ENCODE measurements at regions not wholly inside any gene's neighbourhood (a gene's known extent, or its start where the extent isn't known, plus 50 kb on each side); places are given as distances from the start of the nearest gene placed in this dataset.

GRCh38 chr20:20849161-20849560, 136.7 kb upstream of the RALGAPA2 start:
- no peak for ATAC-seq (ENCODE audit: poor library complexity)
- DNase-seq, result no peak
- intact Hi-C loops (cut with DNase I), result no loop called here

- intact Hi-C loops (cut with DNase I), result no loop called here
- DNase-seq (no peak), ATAC-seq (ENCODE audit: poor library complexity) (no peak)
Observed at GRCh38 chr20:20847814-20848213, 135.4 kb upstream of the RALGAPA2 start.

DNA sequence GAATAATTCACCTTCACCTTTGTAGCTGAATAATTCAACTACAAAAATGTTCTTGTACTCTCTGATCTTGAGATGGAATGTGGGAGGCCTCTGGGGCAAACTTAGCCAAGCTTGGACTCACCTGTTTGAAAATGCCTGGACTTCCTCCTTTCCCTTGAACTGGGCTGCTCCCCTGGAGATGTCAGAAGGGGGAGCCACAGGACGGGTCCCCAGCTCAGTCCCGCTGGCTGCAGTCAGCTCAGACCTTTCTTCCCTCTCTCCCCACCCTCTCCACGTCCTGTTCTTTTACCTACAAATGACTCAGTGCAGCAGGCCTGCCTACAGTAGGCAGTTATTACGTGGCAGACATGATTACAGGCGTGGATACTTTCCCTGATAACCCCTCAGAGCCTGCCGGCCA, 131.5 kb upstream of the RALGAPA2 start:
- no peak for ATAC-seq (ENCODE audit: poor library complexity)
- no peak for DNase-seq
- intact Hi-C loops (cut with DNase I), result no loop called here

- intact Hi-C loops (cut with DNase I), result loop anchor here (10.0 kb wide), 2 partner anchors 665 to 735 kb away; no protein-coding TSS in a partner anchor
- DNase-seq (no peak), ATAC-seq (ENCODE audit: poor library complexity) (no peak)
Observed at GRCh38 chr20:20839771-20840170, 127.3 kb upstream of the RALGAPA2 start.

DNA sequence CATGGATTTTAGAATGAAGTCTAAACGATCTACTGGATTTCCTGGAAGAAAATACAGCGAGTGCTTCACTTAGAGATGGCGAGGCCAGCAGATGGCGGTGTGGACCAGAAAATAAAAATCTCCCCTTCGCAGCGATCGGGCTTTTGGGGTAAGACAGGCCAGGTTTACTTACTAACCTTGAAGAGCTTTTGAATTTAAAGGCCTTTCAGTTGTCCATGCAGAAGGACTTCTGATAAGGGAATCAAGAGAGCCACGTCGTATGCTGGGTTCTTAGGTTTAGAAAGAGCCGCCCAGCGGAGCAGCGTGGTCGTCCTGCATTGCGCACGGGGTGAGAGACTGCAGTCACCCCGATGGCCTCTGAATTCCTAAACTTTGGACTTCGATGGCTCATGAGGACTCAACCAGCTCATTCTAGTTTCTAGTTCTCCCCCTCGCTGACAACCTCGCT, 125.2 kb upstream of the RALGAPA2 start:
- DNase-seq (peak; percentile 68), ATAC-seq (ENCODE audit: poor library complexity) (peak; percentile 80)
- intact Hi-C loops (cut with DNase I), result loop anchor here (10.0 kb wide), 2 partner anchors 667 to 737 kb away; no protein-coding TSS in a partner anchor

DNA sequence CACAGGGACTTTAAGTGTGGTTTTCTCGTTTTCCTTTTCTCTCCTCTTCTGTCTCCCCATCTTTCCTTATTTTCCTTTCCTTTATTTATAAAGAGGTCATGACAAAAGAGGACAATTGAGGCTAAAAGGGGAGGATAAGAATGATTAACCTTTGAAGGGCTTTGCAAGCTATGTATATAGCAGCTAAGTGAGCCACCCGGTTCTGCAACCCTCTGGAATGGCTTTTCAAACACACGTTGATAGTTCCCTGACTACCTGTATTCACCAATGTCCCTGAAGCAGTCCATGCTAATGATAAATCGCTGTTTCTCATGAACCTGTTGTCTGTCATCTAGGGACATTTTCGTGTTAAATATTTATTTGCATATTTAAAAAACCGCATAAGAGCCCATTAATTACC, 124.4 kb upstream of the RALGAPA2 start:
- DNase-seq (no peak), ATAC-seq (ENCODE audit: poor library complexity) (no peak)
- intact Hi-C loops (cut with DNase I), result loop anchor here (10.0 kb wide), 2 partner anchors 668 to 738 kb away; no protein-coding TSS in a partner anchor

GRCh38 chr20:20835897-20836296, 123.5 kb upstream of the RALGAPA2 start:
- intact Hi-C loops (cut with DNase I), result loop anchor here (10.0 kb wide), 2 partner anchors 669 to 739 kb away; no protein-coding TSS in a partner anchor
- ATAC-seq (ENCODE audit: poor library complexity), result no peak
- DNase-seq, result no peak

- ATAC-seq (ENCODE audit: poor library complexity), result no peak
- DNase-seq, result no peak
- intact Hi-C loops (cut with DNase I), result loop anchor here (10.0 kb wide), 2 partner anchors 671 to 741 kb away; no protein-coding TSS in a partner anchor
Observed at GRCh38 chr20:20834008-20834407, 121.6 kb upstream of the RALGAPA2 start.

GRCh38 chr20:20832715-20833114, 120.3 kb upstream of the RALGAPA2 start:
- DNase-seq (no peak), ATAC-seq (ENCODE audit: poor library complexity) (no peak)
- intact Hi-C loops (cut with DNase I), result loop anchor here (10.0 kb wide), 2 partner anchors 672 to 742 kb away; no protein-coding TSS in a partner anchor

- no peak for DNase-seq
- intact Hi-C loops (cut with DNase I), result loop anchor here (10.0 kb wide), 2 partner anchors 673 to 743 kb away; no protein-coding TSS in a partner anchor
- ATAC-seq (ENCODE audit: poor library complexity), result no peak
Observed at GRCh38 chr20:20831794-20832193, 119.3 kb upstream of the RALGAPA2 start.

DNA sequence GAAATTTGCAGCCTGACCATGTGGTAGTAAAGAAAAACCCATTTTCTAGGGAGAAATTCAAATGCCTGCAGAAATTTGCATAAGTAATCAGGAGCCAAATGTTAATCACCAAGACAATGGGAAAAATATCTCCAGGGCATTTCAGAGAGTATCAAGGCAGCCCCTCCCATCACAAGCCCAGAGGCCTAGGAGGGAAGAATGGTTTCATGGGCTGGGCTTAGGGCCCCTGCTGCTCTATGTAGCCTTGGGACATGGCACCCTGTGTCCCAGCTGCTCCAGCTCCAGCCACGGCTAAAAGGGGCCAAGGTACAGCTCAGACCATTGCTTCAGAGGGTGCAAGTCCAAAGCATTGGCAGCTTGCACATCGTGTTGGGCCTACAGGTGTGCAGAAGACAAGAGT, 117.2 kb upstream of the RALGAPA2 start:
- ATAC-seq (ENCODE audit: poor library complexity) (no peak), DNase-seq (no peak)
- intact Hi-C loops (cut with DNase I), result loop anchor here (10.0 kb wide), 2 partner anchors 675 to 745 kb away; no protein-coding TSS in a partner anchor

DNA sequence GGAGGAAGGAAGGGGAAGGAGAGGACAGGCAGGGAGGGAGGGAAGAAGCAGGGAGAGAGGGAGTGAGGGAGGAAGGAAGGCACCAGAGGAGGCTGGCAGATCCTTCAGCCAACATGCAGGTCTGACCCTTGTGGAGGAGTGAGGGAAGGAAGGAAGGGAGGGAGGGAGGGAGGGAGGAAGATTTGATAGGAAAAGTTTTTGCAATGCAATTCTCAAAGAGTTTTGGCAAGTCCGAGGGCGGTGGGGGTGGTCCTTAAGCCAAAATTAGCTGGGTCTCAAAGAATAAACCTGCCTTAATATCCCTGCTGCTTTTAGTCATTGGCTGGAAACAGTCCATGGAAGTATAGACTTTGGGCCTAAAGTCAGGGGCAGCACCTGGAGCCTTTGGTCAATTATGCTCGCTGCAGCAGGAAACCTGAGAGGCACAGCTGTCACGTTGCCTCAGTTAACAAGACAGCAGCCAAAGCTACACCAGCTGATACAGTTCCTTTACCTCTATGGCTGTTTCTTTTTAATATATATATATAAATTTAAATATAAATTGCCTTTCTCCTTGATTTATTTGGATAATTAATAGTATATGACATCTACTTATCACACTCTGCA, 115.7 kb upstream of the RALGAPA2 start:
- intact Hi-C loops (cut with DNase I), result no loop called here
- DNase-seq (no peak), ATAC-seq (ENCODE audit: poor library complexity) (no peak)

GRCh38 chr20:20824924-20825584, 112.6 kb upstream of the RALGAPA2 start:
- peak; percentile 56 for DNase-seq
- intact Hi-C loops (cut with DNase I), result loop anchor here (2.0 kb wide), 1 partner anchor 158 kb away; no protein-coding TSS in a partner anchor
- peak; percentile 79 for ATAC-seq (ENCODE audit: poor library complexity)

DNA sequence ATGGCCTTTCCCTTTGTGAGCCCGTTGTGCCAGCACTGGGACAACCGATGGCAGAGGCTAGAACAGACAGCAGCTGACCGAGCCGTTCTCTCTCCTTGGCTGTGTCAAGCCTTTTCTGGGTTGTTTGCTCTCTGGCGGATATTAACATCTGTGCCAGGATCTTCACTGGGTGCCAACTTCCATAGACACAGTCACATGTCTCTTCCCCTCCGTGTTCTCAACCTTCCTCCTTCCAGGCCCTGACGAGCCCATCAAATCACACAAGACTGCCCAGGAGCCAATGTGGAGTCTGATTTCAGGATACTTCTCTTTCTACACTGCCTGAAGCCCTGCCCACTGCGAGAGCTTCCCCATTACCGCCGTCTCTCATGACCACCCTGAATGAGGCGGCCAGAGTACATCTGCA, 111.0 kb upstream of the RALGAPA2 start:
- peak; percentile 46 for ATAC-seq (ENCODE audit: poor library complexity)

GRCh38 chr20:20821484-20822260, 109.2 kb upstream of the RALGAPA2 start:
- intact Hi-C loops (cut with DNase I), result no loop called here
- ATAC-seq (ENCODE audit: poor library complexity) (no peak), DNase-seq (no peak)

More for the DNA sequence above, 111.0 kb upstream of the RALGAPA2 start:
- intact Hi-C loops (cut with DNase I), result no loop called here
- no peak for DNase-seq

GRCh38 chr20:20820785-20821483, 108.5 kb upstream of the RALGAPA2 start:
- intact Hi-C loops (cut with DNase I), result no loop called here

DNA sequence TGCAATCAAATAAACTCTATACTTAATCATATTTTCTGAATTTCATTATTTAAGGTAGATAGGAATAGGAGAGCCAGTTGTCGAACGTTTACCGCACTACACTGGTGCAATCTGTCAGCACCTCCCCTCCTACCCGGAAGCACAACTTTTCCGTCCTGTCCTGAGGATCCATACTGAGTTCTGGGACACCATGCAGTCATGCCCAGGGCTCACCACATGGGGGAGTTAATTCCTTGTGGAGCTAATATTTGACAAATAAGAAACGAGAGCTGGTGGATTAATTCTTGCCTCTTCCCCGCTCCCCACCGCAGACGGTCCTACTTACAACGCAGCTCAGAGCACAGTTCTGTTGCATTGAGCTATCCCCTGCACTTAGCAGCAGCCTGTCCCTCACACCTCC, 107.7 kb upstream of the RALGAPA2 start:
- ATAC-seq (ENCODE audit: poor library complexity) (peak; percentile 46), DNase-seq (no peak)
- intact Hi-C loops (cut with DNase I), result no loop called here

More at GRCh38 chr20:20820785-20821483, 108.5 kb upstream of the RALGAPA2 start:
- ATAC-seq (ENCODE audit: poor library complexity), result no peak
- no peak for DNase-seq

GRCh38 chr20:20816969-20817755, 104.7 kb upstream of the RALGAPA2 start:
- DNase-seq (no peak), ATAC-seq (ENCODE audit: poor library complexity) (no peak)
- intact Hi-C loops (cut with DNase I), result no loop called here

All from Right ventricle myocardium superior (tissue), 1 donor.